ENCODE measurements at regions not wholly inside any gene's neighbourhood (a gene's known extent, or its start where the extent isn't known, plus 50 kb on each side); places are given as distances from the start of the nearest gene placed in this dataset.
"Not testable (repeated sequence)": the region's sequence is repeated elsewhere in the genome, so short reads cannot be mapped to it uniquely, and the experiment has no call there.

- no peak for DNase-seq (ENCODE audit: low spot score)
Measured at GRCh38 chr13:21917086-21918015, 246.5 kb downstream of the FGF9 start.

- DNase-seq (ENCODE audit: low spot score), result not testable (repeated sequence)
Measured at GRCh38 chr13:21920802-21921201, 249.9 kb downstream of the FGF9 start.

GRCh38 chr13:21924958-21925357 is 254.1 kb downstream of the FGF9 start:
- DNase-seq (ENCODE audit: low spot score), result no peak

GRCh38 chr13:21925720-21926119 is 254.8 kb downstream of the FGF9 start:
- no peak for DNase-seq (ENCODE audit: low spot score)

GRCh38 chr13:21929400-21929799 is 258.5 kb downstream of the FGF9 start:
- DNase-seq (ENCODE audit: low spot score), result no peak

- DNase-seq (ENCODE audit: low spot score), result no peak
Measured at GRCh38 chr13:21930536-21930935, 259.7 kb downstream of the FGF9 start.

GRCh38 chr13:21932578-21932977 is 261.7 kb downstream of the FGF9 start:
- DNase-seq (ENCODE audit: low spot score), result no peak

GRCh38 chr13:21932996-21933395 is 262.1 kb downstream of the FGF9 start:
- no peak for DNase-seq (ENCODE audit: low spot score)

GRCh38 chr13:21934284-21934683 is 263.4 kb downstream of the FGF9 start:
- DNase-seq (ENCODE audit: low spot score), result no peak

GRCh38 chr13:21936674-21937073 is 265.8 kb downstream of the FGF9 start:
- no peak for DNase-seq (ENCODE audit: low spot score)

- no peak for DNase-seq (ENCODE audit: low spot score)
Measured at GRCh38 chr13:21938168-21938567, 267.3 kb downstream of the FGF9 start.

GRCh38 chr13:21938636-21939035 is 267.8 kb downstream of the FGF9 start:
- DNase-seq (ENCODE audit: low spot score), result no peak

- DNase-seq (ENCODE audit: low spot score), result no peak
Measured at GRCh38 chr13:21942061-21942460, 271.2 kb downstream of the FGF9 start.

GRCh38 chr13:21944610-21945009 is 273.7 kb downstream of the FGF9 start:
- no peak for DNase-seq (ENCODE audit: low spot score)

GRCh38 chr13:21945195-21945594 is 274.3 kb downstream of the FGF9 start:
- DNase-seq (ENCODE audit: low spot score), result no peak

GRCh38 chr13:21946964-21947363 is 276.1 kb downstream of the FGF9 start:
- DNase-seq (ENCODE audit: low spot score), result no peak

GRCh38 chr13:21948769-21949474 is 278.0 kb downstream of the FGF9 start:
- DNase-seq (ENCODE audit: low spot score), result no peak

GRCh38 chr13:21949818-21950429 is 279.1 kb downstream of the FGF9 start:
- no peak for DNase-seq (ENCODE audit: low spot score)

GRCh38 chr13:21956666-21957065 is 285.8 kb downstream of the FGF9 start:
- no peak for DNase-seq (ENCODE audit: low spot score)

GRCh38 chr13:21957833-21958232 is 287.0 kb downstream of the FGF9 start:
- DNase-seq (ENCODE audit: low spot score), result no peak

GRCh38 chr13:21960108-21960507 is 289.2 kb downstream of the FGF9 start:
- no peak for DNase-seq (ENCODE audit: low spot score)

GRCh38 chr13:21964686-21965085 is 293.8 kb downstream of the FGF9 start:
- no peak for DNase-seq (ENCODE audit: low spot score)

- no peak for DNase-seq (ENCODE audit: low spot score)
Measured at GRCh38 chr13:21965095-21965494, 294.2 kb downstream of the FGF9 start.
